Endothelial cell of umbilical vein (primary cell): ENCODE measurements at regions not wholly inside any gene's neighbourhood (a gene's known extent, or its start where the extent isn't known, plus 50 kb on each side); places are given as distances from the start of the nearest gene placed in this dataset.

ENCODE experiments used
- BruUV-seq: library from RNA; stranded (reverse); fragments of 400-500 nt; replicated peaks from 2 replicates; lab custom pipeline; 2021; lab: Mats Ljungman, UMichigan
- CTCF ChIA-PET: fragments of 300-600, 350-600 bp; sonication (Branson Sonifier 250); formaldehyde crosslinking; loops from one replicate; lab custom pipeline; 2021; ENCODE audit warnings: antibody characterized with exemption, inconsistent platforms; lab: Charles Lee
- POLR2A ChIA-PET: fragments of 300-600, 350-600 bp; sonication (Branson Sonifier 250); formaldehyde crosslinking; loops from one replicate; lab custom pipeline; 2021; ENCODE audit warnings: antibody characterized with exemption, inconsistent platforms; lab: Charles Lee
- DNase-seq: peaks from one replicate; pipeline ENCODE4 v3.0.0-alpha.2; 2011; ENCODE audit warnings: low read depth, low spot score
- FAIRE-seq: peaks from 2 replicates; lab custom pipeline; 2011; peaks lifted over from hg19 to GRCh38; lab: Jason Lieb, UNC
- H2AFZ ChIP-seq: 2 replicates; pipeline ENCODE4 v1.6.0; 2012; ENCODE audit warnings: low read depth, low read length, control low read depth, inconsistent platforms
- H3K27ac ChIP-seq: 2 replicates; pipeline ENCODE4 v1.5.1; 2011; ENCODE audit warnings: low read depth, mild to moderate bottlenecking, control low read depth, low read length, moderate library complexity; ENCODE audit not compliant: insufficient read depth
- H3K27me3 ChIP-seq, 2 experiments: 2 replicates each; pipeline versions ENCODE4 v1.6.0 to v1.6.1; 2011; ENCODE audit warnings: low read length in 2 of 2, mixed read lengths in 1 of 2; ENCODE audit not compliant: control insufficient read depth in 2 of 2, insufficient read depth in 2 of 2
- H3K36me3 ChIP-seq, 2 experiments: 2 replicates in 1 of 2; 3 replicates in 1 of 2; pipeline ENCODE4 v1.5.1; 2011; ENCODE audit warnings: low read length in 2 of 2, mild to moderate bottlenecking in 1 of 2, moderate library complexity in 1 of 2; ENCODE audit not compliant: control insufficient read depth in 2 of 2, insufficient read depth in 2 of 2; ENCODE audit errors: extremely low read depth in 1 of 2
- H3K4me1 ChIP-seq: 3 replicates; pipeline ENCODE4 v1.5.1; 2011; ENCODE audit warnings: mild to moderate bottlenecking, low read length; ENCODE audit not compliant: control insufficient read depth, insufficient read depth; ENCODE audit errors: extremely low read depth
- H3K4me2 ChIP-seq: 2 replicates; pipeline ENCODE4 v1.6.1; 2011; ENCODE audit warnings: low read length, control low read depth, mixed read lengths; ENCODE audit not compliant: insufficient read depth
- H3K4me3 ChIP-seq, 3 experiments: fragments of 200-600 bp in 1 of 3; sonication (generic), shearing (Covaris generic) in 1 of 3; replicated peaks in 1 of 3; 2 replicates each; pipeline ENCODE4 v1.5.1; 2011 to 2016; ENCODE audit warnings: control low read depth in 3 of 3, low read length in 3 of 3, mild to moderate bottlenecking in 2 of 3, inconsistent platforms in 1 of 3, low read depth in 1 of 3, moderate library complexity in 1 of 3; ENCODE audit not compliant: insufficient read depth in 1 of 3
- H3K79me2 ChIP-seq: 2 replicates; pipeline ENCODE4 v1.6.0; 2012; ENCODE audit warnings: low read length, inconsistent platforms; ENCODE audit not compliant: control insufficient read depth, insufficient read depth
- H3K9ac ChIP-seq: replicated peaks from 2 replicates; pipeline ENCODE3; 2011; ENCODE audit warnings: low read length, control low read depth; ENCODE audit not compliant: insufficient read depth; ENCODE audit errors: extremely low read depth
- H3K9me1 ChIP-seq: replicated peaks from 3 replicates; pipeline ENCODE4 v1.6.0; 2011; ENCODE audit warnings: mild to moderate bottlenecking, low read length; ENCODE audit not compliant: control insufficient read depth, insufficient read depth; ENCODE audit errors: extremely low read depth
- H3K9me3 ChIP-seq: replicated peaks from 2 replicates; pipeline ENCODE4 v1.5.1; 2012; ENCODE audit warnings: low read length, inconsistent platforms; ENCODE audit not compliant: control insufficient read depth, insufficient read depth
- H4K20me1 ChIP-seq: replicated peaks from 2 replicates; pipeline ENCODE3; 2011; ENCODE audit warnings: mild to moderate bottlenecking, low read length; ENCODE audit not compliant: control insufficient read depth, insufficient read depth; ENCODE audit errors: extremely low read depth
- CTCF ChIP-seq, 2 donors: IDR thresholded peaks; 1 replicate in 1 of 2; 2 replicates in 1 of 2; pipeline ENCODE4 v1.5.1; 2011; ENCODE audit warnings: low read length in 2 of 2, mild to moderate bottlenecking in 2 of 2, moderate library complexity in 2 of 2, control low read depth in 1 of 2, inconsistent platforms in 1 of 2, low read depth in 1 of 2; ENCODE audit not compliant: insufficient read depth in 1 of 2; ENCODE audit errors: extremely low read depth in 1 of 2
- GATA2 ChIP-seq: IDR thresholded peaks from 2 replicates; pipeline ENCODE4 v1.7.0; 2011; ENCODE audit warnings: low read depth, mild to moderate bottlenecking, moderate library complexity, mixed read lengths, low read length; ENCODE audit not compliant: insufficient read length, insufficient read depth
- JUN ChIP-seq: IDR thresholded peaks from 2 replicates; pipeline ENCODE4 v1.6.1; 2011; ENCODE audit warnings: borderline replicate concordance, low read depth; ENCODE audit not compliant: insufficient read length, insufficient read depth
- POLR2A ChIP-seq: IDR thresholded peaks from 2 replicates; pipeline ENCODE4 v1.6.1; 2012; ENCODE audit warnings: low read depth, mild to moderate bottlenecking, control low read depth, low read length
- dilution Hi-C: fragments of 300-500 bp; cut with MboI; formaldehyde crosslinking; loops from one replicate; pipeline ENCODE4 v1.15.0; 2019; ENCODE audit warnings: low sequenced_read_pairs; ENCODE audit not compliant: extremely low pct_ligation_motif_present
- intact Hi-C: fragments of 100-400 bp; cut with micrococcal nuclease; formaldehyde crosslinking; loops from one replicate; pipeline ENCODE4 v1.10.0; 2022
- TF ChIP-seq, protein P1 (sequence below): IDR thresholded peaks from 2 replicates; pipeline ENCODE4 v1.6.1; 2011; ENCODE audit not compliant: insufficient read depth, insufficient read length

- Histone ChIP-seq H3K4me1 (no peaks in the 10 kb centered on the region), H2AFZ (no peak overlapping the region), H3K36me3 (no peaks in the 10 kb centered on the region), H3K4me2 (no peak overlapping the region), H3K27ac (no peak overlapping the region), H3K9me1 (no peaks in the 10 kb centered on the region), H3K27me3 (peaks cover 0 to 1% of the 10 kb centered on the region in 2 experiments), H3K4me3 (no peak overlapping the region), H4K20me1 (no peaks in the 10 kb centered on the region), H3K9ac (no peak overlapping the region), H3K79me2 (no peaks in the 10 kb centered on the region), H3K9me3 (no peaks in the 10 kb centered on the region)
- ChIA-PET CTCF (interaction anchor here (1.4 kb wide), 1 partner anchor 1107 kb away, joined by 3 read pairs; no protein-coding TSS in a partner anchor), POLR2A (no interaction called here)
- no peak for FAIRE-seq
- BruUV-seq, result no TSS peak
- no peak for TF ChIP-seq CTCF (IDR thresholded peaks at IDR 0.05; ENCODE audit: extremely low read depth in 1 of 2, insufficient read depth in 1 of 2, low read depth in 1 of 2, low read length in 2 of 2)
- no peak for TF ChIP-seq POLR2A
- TF ChIP-seq, protein P1, sequence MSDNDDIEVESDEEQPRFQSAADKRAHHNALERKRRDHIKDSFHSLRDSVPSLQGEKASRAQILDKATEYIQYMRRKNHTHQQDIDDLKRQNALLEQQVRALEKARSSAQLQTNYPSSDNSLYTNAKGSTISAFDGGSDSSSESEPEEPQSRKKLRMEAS, result no peak
- DNase-seq, result no peak
- dilution Hi-C loops, result no loop called here
- intact Hi-C loops, result loop anchor here (10.0 kb wide), 1 partner anchor 197 kb away; no protein-coding TSS in a partner anchor
These were observed 372.8 kb upstream of the UBE2E3 start for GRCh38 chr2:180607514-180608049.

GRCh38 chr2:180604077-180604476 is 376.3 kb upstream of the UBE2E3 start:
- Histone ChIP-seq H3K9me3 (no peaks in the 10 kb centered on the region), H3K9me1 (no peaks in the 10 kb centered on the region), H3K79me2 (no peaks in the 10 kb centered on the region), H3K27ac (no peak overlapping the region), H3K36me3 (no peaks in the 10 kb centered on the region), H3K4me1 (no peaks in the 10 kb centered on the region), H3K9ac (no peak overlapping the region), H2AFZ (no peak overlapping the region), H4K20me1 (no peaks in the 10 kb centered on the region), H3K27me3 (peaks cover 0 to 1% of the 10 kb centered on the region in 2 experiments), H3K4me2 (no peak overlapping the region), H3K4me3 (no peak overlapping the region)
- DNase-seq (peak; percentile 10), FAIRE-seq (peak; percentile 12)
- no TSS peak for BruUV-seq
- TF ChIP-seq JUN (no peak), CTCF (IDR thresholded peaks at IDR 0.05; ENCODE audit: extremely low read depth in 1 of 2, insufficient read depth in 1 of 2, low read depth in 1 of 2, low read length in 2 of 2) (no peak), GATA2 (peak; percentile 59)
- TF ChIP-seq, protein P1, result no peak
- dilution Hi-C loops (no loop called here), intact Hi-C loops (loop anchor here (10.0 kb wide), 1 partner anchor 201 kb away; no protein-coding TSS in a partner anchor)
- ChIA-PET CTCF (interaction anchor here (1.0 kb wide), 2 partner anchors 377 to 455 kb away, joined by 4 to 8 read pairs; partner anchors contain the start of gene UBE2E3), POLR2A (interaction anchor here (0.7 kb wide), 1 partner anchor 345 kb away, joined by 3 read pairs; no protein-coding TSS in a partner anchor)
